Duodenal mucosa (tissue), 2 donors: ENCODE measurements at regions not wholly inside any gene's neighbourhood (a gene's known extent, or its start where the extent isn't known, plus 50 kb on each side); places are given as distances from the start of the nearest gene placed in this dataset.

ENCODE experiments used
- H3K27ac ChIP-seq: one replicate; pipeline ENCODE4 v1.7.0; 2013; ENCODE audit warnings: low read depth, low read length
- H3K27me3 ChIP-seq, 2 donors: one replicate each; pipeline ENCODE4 v1.7.0; 2013; ENCODE audit warnings: low read length in 2 of 2, control low read depth in 1 of 2; ENCODE audit not compliant: insufficient read depth in 2 of 2, control insufficient read depth in 1 of 2
- H3K36me3 ChIP-seq, 2 donors: one replicate each; pipeline ENCODE4 v1.7.0; 2013; ENCODE audit warnings: low read length in 2 of 2, control low read depth in 1 of 2; ENCODE audit not compliant: insufficient read depth in 2 of 2, control insufficient read depth in 1 of 2
- H3K4me1 ChIP-seq, 2 donors: one replicate each; pipeline ENCODE4 v1.7.0; 2013; ENCODE audit warnings: low read length in 2 of 2, control low read depth in 1 of 2; ENCODE audit not compliant: insufficient read depth in 2 of 2, control insufficient read depth in 1 of 2
- H3K4me3 ChIP-seq, 2 donors: one replicate each; pipeline ENCODE4 v1.7.0; 2013; ENCODE audit warnings: low read length in 2 of 2, low read depth in 1 of 2
- H3K9ac ChIP-seq, 2 donors: one replicate each; pipeline ENCODE4 v1.7.0; 2013; ENCODE audit warnings: low read length in 2 of 2, low read depth in 1 of 2
- H3K9me3 ChIP-seq, 2 donors: one replicate each; pipeline ENCODE4 v1.7.0; 2013; ENCODE audit warnings: low read length in 2 of 2, control low read depth in 1 of 2; ENCODE audit not compliant: control insufficient read depth in 1 of 2

DNA sequence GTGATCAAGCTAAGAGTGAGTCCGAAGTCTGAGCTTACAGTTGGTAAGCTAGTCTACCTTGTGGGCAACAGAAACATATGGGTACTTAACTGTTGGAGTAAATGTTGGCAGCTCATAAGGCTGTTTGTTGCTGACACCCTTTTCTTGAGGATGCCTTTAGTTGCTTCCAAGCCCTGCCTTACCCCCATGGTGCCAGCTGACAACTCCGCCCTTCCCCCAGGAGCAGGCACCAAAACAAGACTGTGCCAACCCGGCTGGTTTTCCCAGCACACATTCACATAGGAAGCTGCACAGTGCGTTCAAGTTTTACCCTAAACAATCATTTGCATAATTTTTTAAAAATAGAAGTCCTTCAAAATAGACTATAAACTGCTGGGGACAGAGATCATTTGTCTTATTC is 150.2 kb upstream of the LMO4 start:
- H3K27ac ChIP-seq: no peak overlapping the region
- H3K9ac ChIP-seq: no peak overlapping the region
- H3K36me3 ChIP-seq: no peaks in the 10 kb centered on the region
- no peaks in the 10 kb centered on the region for H3K9me3 ChIP-seq
- no peaks in the 10 kb centered on the region for H3K4me1 ChIP-seq
- H3K4me3 ChIP-seq: no peak overlapping the region
- peaks cover 0 to 17% of the 10 kb centered on the region in 2 donors for H3K27me3 ChIP-seq

- Histone ChIP-seq H3K27ac (no peak overlapping the region), H3K36me3 (no peaks in the 10 kb centered on the region), H3K9me3 (no peaks in the 10 kb centered on the region), H3K27me3 (peaks cover 0 to 17% of the 10 kb centered on the region in 2 donors), H3K9ac (no peak overlapping the region), H3K4me3 (no peak overlapping the region), H3K4me1 (no peaks in the 10 kb centered on the region)
These were observed 149.4 kb upstream of the LMO4 start for GRCh38 chr1:87179076-87179810.

DNA sequence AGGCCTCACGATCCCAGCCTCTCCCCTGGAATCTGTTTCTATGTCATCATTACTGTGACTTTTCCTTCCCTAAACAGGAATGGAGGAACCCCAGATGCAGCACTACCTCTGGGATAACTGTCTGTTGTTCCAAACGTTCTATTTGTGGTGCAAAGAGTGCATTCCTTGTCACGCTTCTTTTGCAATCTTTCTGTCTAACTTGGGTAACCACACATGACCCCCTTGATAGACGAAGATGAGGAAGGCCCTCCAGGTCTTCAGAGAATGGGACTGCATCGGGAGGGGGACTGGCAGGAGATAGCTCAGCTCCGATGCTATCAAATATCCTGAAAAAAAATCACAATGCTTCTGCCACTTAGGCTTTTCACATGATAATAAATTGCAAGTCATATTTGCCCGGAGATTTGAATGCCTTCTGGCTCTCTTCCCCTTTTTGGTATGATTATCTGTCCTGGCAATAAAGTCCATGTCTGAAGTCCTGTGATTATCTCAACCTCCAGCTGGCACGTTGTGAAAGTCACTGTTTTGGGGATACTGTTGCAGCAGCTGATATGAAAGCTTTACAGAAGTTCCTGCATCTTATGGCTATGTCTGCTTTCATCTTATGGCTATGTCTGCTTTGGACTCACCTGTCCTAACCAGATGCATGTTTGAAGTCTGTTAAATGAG is 148.7 kb upstream of the LMO4 start:
- Histone ChIP-seq H3K4me1 (no peaks in the 10 kb centered on the region), H3K4me3 (no peak overlapping the region), H3K9me3 (no peaks in the 10 kb centered on the region), H3K27ac (no peak overlapping the region), H3K27me3 (peaks cover 0 to 17% of the 10 kb centered on the region in 2 donors), H3K9ac (no peak overlapping the region), H3K36me3 (no peaks in the 10 kb centered on the region)

DNA sequence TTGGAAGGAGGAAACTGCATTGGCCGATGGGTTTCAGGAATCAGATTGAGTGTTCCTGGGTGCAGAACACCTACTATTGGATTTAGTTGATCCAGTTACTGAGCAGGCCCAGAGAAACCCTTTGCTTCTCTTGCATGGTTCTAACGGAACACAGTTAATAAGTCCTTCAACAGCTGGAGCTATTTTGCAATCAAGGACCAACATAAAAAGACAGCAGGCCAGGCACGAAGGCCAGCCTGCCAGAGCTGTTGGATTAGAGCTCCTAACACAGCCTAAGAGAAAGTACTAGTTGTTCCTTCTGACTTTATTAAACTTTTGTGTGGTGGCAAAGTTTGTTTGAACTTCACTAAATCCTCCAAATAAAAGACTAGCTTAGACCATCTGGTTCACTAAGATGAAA is 148.0 kb upstream of the LMO4 start:
- no peaks in the 10 kb centered on the region for H3K4me1 ChIP-seq
- no peak overlapping the region for H3K9ac ChIP-seq
- no peak overlapping the region for H3K27ac ChIP-seq

GRCh38 chr1:87182611-87183010 is 146.1 kb upstream of the LMO4 start:
- Histone ChIP-seq H3K9ac (no peak overlapping the region), H3K4me3 (no peak overlapping the region), H3K36me3 (no peaks in the 10 kb centered on the region), H3K27ac (no peak overlapping the region), H3K27me3 (peaks cover 0 to 17% of the 10 kb centered on the region in 2 donors), H3K4me1 (no peaks in the 10 kb centered on the region), H3K9me3 (no peaks in the 10 kb centered on the region)

More for the DNA sequence above, 148.0 kb upstream of the LMO4 start:
- H3K36me3 ChIP-seq: no peaks in the 10 kb centered on the region
- no peaks in the 10 kb centered on the region for H3K9me3 ChIP-seq
- H3K4me3 ChIP-seq: no peak overlapping the region
- peaks cover 0 to 17% of the 10 kb centered on the region in 2 donors for H3K27me3 ChIP-seq

DNA sequence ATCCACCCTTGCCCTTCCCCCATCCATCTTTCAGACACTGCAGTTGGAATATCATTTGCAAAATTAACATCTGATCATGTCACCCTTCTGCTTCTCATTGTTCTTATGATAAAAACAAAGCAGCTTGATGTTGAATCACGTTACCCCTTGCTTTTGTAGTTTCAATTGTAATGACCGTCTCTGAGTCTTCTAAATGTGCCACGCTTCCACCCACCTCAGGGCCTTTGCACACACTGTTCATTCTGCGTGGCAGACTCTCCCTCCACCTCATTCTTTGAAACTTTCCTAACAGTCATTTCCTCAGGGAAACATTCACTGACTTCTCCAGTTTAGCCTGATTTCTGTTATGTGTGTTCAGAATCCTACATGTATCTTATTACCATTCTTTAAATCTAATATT is 143.6 kb upstream of the LMO4 start:
- no peaks in the 10 kb centered on the region for H3K4me1 ChIP-seq
- H3K27ac ChIP-seq: no peak overlapping the region
- H3K27me3 ChIP-seq: peaks cover 0 to 20% of the 10 kb centered on the region in 2 donors
- H3K36me3 ChIP-seq: no peaks in the 10 kb centered on the region
- H3K9ac ChIP-seq: no peak overlapping the region
- no peak overlapping the region for H3K4me3 ChIP-seq
- no peaks in the 10 kb centered on the region for H3K9me3 ChIP-seq

- no peaks in the 10 kb centered on the region for H3K36me3 ChIP-seq
- H3K9ac ChIP-seq: no peak overlapping the region
- no peak overlapping the region for H3K27ac ChIP-seq
- peaks cover 0 to 15% of the 10 kb centered on the region in 2 donors for H3K27me3 ChIP-seq
- H3K9me3 ChIP-seq: no peaks in the 10 kb centered on the region
- no peaks in the 10 kb centered on the region for H3K4me1 ChIP-seq
- H3K4me3 ChIP-seq: no peak overlapping the region
These were observed 142.3 kb upstream of the LMO4 start for GRCh38 chr1:87186346-87186745.

DNA sequence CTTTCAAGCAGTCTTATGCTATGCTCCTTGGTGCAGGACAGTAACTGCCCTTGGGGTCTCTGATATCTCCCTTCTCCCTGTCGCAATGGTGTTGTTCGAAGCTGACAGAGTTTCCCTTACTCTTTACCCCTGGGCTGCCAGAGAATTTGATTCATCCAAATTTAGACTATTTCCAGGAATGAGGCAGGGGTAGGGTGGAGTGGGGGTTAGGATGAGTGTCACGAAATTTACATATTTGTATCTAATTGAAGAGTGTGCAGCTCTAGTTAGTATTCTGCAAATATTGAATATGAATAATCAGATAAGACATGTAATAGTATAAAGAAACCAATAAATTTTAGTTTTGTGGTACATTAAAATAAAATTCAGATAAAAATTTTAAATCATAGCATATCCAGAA is 140.0 kb upstream of the LMO4 start:
- Histone ChIP-seq H3K4me3 (no peak overlapping the region), H3K36me3 (no peaks in the 10 kb centered on the region), H3K9me3 (no peaks in the 10 kb centered on the region), H3K27ac (no peak overlapping the region), H3K4me1 (no peaks in the 10 kb centered on the region), H3K27me3 (peaks cover 0 to 11% of the 10 kb centered on the region in 2 donors), H3K9ac (no peak overlapping the region)

DNA sequence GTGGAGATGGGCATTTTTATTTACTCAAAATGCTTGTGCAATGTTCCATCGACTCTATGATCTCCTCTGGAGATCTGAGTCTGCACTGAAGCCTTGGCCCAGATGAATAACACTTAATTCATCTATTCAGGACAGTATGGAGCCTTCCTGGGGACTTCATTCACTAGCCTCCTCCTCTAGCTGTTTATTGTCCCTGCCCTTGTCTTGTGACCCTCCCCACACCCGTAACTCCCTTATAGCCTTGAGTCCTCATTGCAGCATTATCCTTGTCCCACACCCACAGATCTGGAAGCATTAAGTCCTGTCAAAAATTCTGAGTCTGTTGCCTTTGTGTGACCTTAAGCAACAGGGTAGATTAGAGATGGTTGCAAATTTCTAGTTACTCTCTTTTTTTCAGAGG is 138.3 kb upstream of the LMO4 start:
- no peak overlapping the region for H3K4me3 ChIP-seq
- H3K4me1 ChIP-seq: no peaks in the 10 kb centered on the region
- H3K9ac ChIP-seq: no peak overlapping the region
- no peaks in the 10 kb centered on the region for H3K9me3 ChIP-seq
- H3K27me3 ChIP-seq: peaks cover 0 to 11% of the 10 kb centered on the region in 2 donors
- no peaks in the 10 kb centered on the region for H3K36me3 ChIP-seq
- no peak overlapping the region for H3K27ac ChIP-seq

DNA sequence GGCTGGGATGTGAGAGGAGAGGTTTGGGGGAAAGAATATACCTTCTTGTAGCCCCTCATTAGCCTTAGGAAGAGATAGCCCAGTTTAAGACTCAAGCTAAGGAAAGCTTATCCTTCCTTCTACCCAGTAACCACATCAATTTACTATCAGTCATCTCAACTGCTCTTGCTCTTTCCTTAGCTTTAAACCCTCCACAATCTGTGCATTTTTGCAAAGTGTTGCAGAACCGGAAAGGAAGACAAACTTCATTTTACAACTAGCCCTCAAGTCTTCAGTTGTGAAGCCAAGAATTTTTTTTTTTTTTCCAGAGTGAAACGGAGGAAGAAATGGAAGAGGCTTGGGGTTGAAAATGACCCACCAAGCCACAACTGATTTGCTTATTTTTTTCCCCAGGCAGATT is 137.0 kb upstream of the LMO4 start:
- Histone ChIP-seq H3K9me3 (no peaks in the 10 kb centered on the region), H3K27ac (no peak overlapping the region), H3K9ac (no peak overlapping the region), H3K36me3 (no peaks in the 10 kb centered on the region), H3K4me1 (no peaks in the 10 kb centered on the region), H3K27me3 (peaks cover 0 to 11% of the 10 kb centered on the region in 2 donors), H3K4me3 (no peak overlapping the region)
